ENCODE measurements at regions not wholly inside any gene's neighbourhood (a gene's known extent, or its start where the extent isn't known, plus 50 kb on each side); places are given as distances from the start of the nearest gene placed in this dataset.

- peak; percentile 6 for DNase-seq (ENCODE audit: low read depth, low spot score)
These were observed 783.8 kb upstream of the WWC1 start for GRCh38 chr5:167507463-167508233.

GRCh38 chr5:167509076-167509475 is 782.4 kb upstream of the WWC1 start:
- no peak for DNase-seq (ENCODE audit: low read depth, low spot score)

DNA sequence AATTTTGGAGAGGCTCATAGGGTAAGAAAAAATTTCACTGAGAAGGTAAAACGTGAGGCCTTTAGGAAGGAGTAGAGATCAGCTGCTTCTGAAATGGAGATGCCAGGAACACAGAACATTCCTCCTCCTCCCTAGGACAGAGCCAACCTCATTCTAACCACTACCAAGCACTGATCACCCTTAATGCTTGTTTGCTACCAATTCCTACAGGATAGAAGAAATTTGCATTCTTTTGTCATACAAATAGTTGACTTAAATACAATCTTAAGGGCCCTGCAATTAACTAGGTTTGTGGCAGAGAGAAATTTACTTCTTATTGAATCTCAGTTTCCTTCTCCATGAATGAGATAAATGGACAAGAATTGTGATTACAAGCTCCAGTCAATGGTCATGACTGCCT is 780.2 kb upstream of the WWC1 start:
- DNase-seq (ENCODE audit: low read depth, low spot score), result no peak

DNA sequence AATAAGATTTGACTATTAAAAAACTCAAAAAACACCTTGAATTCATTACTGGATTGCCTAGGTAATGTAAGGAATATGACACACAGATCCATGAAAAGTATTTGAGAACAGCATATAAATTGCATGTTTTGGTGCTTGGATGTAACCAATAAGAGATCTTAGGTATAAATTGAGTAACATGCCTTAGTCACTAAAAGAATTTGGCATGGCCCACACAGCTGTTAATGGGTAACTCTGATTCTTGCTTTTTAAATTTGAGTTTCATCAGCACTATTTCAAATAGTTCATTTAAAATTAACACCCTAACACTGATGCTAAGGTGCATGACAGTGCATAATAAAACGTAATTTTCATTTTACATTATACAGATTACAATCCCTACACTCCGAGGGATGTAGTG is 779.3 kb upstream of the WWC1 start:
- DNase-seq (ENCODE audit: low read depth, low spot score), result no peak

DNA sequence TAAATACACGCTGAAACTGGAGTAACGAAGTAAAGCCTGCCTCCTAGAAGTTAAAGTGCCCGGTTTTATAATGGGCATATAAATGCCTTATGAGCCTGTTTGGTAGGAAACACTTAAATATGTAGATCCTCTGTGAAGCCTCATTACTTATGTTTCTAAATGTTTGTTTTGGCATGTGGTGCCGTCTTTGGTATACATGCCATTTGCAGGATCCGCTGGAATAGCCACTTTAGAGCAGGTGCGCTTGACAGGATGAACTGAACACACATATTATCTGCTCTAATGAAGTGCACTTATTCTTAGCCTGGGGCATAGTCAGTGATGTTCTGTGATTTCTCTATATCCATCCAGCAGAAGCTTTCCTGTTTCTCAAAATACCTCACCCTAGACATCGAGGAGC is 778.1 kb upstream of the WWC1 start:
- DNase-seq (ENCODE audit: low read depth, low spot score), result no peak

- peak; percentile 61 for DNase-seq (ENCODE audit: low read depth, low spot score)
These were observed 777.0 kb upstream of the WWC1 start for GRCh38 chr5:167514461-167514860.

GRCh38 chr5:167525004-167525403 is 766.4 kb upstream of the WWC1 start:
- DNase-seq (ENCODE audit: low read depth, low spot score), result peak; percentile 22

GRCh38 chr5:167528651-167529050 is 762.8 kb upstream of the WWC1 start:
- no peak for DNase-seq (ENCODE audit: low read depth, low spot score)

- DNase-seq (ENCODE audit: low read depth, low spot score), result no peak
These were observed 760.9 kb upstream of the WWC1 start for GRCh38 chr5:167530548-167530947.

- peak; percentile 65 for DNase-seq (ENCODE audit: low read depth, low spot score)
These were observed 757.3 kb upstream of the WWC1 start for GRCh38 chr5:167533814-167534795.

DNA sequence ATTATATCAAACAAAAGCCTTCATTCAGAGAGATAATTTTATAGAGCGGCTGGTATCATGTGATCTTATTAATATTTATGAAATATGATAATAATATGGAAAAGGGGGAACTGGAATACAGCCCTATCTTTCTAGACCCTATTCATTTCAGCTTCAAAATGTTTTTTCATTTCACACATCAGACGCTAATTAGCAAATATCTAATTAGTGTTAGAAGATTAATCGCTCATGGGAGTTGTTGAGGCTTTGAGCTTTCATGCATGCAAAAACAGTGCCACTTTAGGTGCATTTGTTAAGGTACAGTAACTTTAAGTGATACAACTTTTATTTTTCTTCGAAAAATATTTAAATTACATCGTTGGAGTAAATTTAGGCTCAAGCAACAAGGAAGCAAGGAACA is 751.7 kb upstream of the WWC1 start:
- DNase-seq (ENCODE audit: low read depth, low spot score), result no peak

DNA sequence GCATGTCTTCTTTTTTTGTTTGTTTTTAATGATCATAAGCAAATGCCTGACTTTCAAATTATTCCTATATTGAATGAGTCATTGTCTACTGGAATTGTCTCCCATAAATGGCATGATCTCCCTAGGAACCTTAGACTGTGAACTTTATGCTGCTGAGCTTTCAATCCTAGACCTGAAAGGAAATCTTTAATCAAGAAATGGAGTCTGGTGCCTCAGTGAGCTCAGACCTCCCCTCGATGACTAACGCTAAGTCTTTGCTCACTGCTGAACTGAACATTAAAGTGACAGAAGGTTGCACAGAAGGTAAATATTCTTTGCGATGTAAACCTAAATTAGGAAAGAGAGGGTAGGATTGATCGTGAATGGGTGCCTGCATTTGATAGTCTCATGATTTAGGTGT is 745.2 kb upstream of the WWC1 start:
- no peak for DNase-seq (ENCODE audit: low read depth, low spot score)

DNA sequence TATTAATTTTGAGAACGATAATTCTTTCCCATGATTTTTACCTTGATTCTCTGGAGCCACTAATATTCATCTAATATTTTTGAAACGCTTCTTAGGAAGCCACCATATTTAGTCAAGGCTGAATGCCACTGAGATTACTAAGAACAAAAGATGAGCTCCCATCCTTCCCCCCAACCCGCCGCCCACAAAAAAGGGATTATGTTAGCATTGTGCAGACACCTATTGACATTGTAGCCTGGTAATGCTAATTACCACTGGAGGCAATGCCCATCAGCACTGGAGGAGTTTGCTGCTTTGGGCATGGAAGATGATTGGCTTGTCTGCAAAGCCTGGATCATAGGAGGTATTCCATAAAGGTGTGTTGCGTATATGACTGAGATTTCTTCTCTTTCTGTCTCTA is 739.1 kb upstream of the WWC1 start:
- DNase-seq (ENCODE audit: low read depth, low spot score), result no peak

GRCh38 chr5:167553511-167553910 is 737.9 kb upstream of the WWC1 start:
- no peak for DNase-seq (ENCODE audit: low read depth, low spot score)

DNA sequence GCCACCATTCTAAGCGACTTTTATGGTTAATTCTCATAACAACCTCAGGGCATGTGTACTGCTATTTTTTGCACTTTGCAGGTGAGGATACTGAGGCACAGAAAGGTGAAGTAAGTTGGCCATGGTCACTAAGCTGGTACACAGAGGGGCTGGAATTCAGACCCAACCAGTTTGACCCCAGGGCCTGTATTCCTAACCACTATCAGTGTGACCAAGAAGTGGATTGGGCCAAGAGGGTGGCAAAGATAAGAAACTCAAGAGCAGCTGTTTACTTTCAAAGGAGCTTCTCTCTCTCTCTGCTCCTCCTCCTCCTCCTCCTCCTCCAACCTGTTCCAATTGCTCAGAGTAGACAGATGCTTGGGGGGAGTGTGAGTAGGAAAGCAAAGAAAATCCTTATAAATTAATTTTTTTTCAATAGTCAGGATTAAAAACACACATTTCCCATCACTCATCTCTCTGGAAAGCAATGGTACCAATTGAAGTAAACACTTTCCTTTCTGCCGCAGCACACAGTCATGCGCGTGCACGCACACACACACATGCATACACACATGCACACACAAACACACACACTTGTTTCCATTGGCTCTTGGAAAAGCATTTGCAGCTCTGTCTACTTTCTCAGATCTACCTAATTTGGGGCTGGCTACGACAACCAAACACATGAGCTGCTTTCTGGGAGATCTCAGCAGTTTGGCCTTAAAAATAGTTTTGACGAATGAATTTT is 736.7 kb upstream of the WWC1 start:
- DNase-seq (ENCODE audit: low read depth, low spot score), result no peak

DNA sequence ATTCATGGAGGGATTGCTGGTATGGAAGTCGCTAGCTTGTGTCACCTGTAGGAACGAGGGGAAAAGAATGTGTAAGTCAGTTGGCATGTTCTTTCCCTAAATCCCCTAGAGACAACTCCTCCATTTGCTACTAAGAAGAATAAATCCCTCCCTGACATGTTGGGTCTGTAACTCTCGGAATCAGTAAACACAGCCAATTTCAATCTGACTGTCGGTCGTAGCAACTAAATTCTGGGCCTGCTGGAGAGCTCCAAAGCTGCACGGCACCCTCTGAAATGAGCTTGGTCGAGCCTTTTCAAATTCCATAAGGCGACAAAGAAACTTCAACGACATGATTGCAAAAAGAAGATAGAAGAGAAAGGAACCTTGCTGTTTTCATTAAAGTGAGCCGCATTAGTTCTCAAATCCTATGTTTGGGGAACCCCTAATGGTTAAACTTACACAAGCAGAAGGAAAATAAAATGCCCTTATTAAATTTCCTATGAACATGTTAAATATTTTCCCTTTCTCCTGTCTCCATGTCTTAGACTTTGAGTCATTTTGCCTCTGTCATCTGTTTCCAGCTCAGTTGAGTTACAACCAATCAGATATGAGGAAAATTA is 735.8 kb upstream of the WWC1 start:
- peak; percentile 22 for DNase-seq (ENCODE audit: low read depth, low spot score)

- no peak for DNase-seq (ENCODE audit: low read depth, low spot score)
These were observed 734.1 kb upstream of the WWC1 start for GRCh38 chr5:167557359-167557758.

- DNase-seq (ENCODE audit: low read depth, low spot score), result no peak
These were observed 729.6 kb upstream of the WWC1 start for GRCh38 chr5:167561796-167562195.

- DNase-seq (ENCODE audit: low read depth, low spot score), result no peak
These were observed 727.2 kb upstream of the WWC1 start for GRCh38 chr5:167564275-167564674.

DNA sequence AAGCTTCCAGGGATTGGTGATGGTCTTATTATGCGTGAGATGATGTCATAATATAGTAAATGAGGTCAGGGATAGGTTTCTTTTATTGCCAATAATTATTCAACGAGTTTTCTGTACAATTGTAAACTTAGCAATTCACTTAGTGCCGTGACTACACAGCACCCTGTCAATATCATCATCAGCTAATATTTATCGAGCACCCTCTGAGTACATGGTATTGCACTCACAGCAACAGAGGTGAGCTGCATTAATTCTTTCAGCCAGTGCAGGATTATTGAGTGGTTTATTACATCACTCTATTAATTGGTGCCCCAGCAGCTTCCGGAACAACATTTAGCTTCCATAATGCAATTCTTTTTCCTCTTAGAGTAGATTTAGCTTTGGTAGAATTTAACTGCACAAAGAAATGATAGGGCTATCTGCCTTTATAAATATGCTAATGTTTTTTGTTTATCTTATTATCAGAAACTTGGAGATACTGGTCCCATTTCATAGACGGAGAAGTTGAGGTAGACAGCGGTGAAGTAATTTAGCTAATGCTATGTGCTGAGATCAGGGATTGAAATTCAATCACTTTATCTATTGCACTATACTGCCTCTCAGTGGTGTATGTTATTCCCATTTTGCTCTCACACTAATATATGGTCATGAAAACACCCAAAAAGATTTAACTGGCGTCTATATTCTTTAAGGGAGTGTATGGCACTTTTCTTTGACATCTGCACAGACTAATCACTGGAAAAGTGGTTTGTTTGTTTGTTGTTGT is 726.1 kb upstream of the WWC1 start:
- peak; percentile 47 for DNase-seq (ENCODE audit: low read depth, low spot score)

- DNase-seq (ENCODE audit: low read depth, low spot score), result no peak
These were observed 721.0 kb upstream of the WWC1 start for GRCh38 chr5:167570431-167570830.
